ENCODE measurements at regions not wholly inside any gene's neighbourhood (a gene's known extent, or its start where the extent isn't known, plus 50 kb on each side); places are given as distances from the start of the nearest gene placed in this dataset.
"Not testable (repeated sequence)": the region's sequence is repeated elsewhere in the genome, so short reads cannot be mapped to it uniquely, and the experiment has no call there.

- no peak for DNase-seq
Observed at GRCh38 chr6:154923199-154923869, 71.8 kb upstream of the TIAM2 start.

GRCh38 chr6:154925130-154925529 lies 70.0 kb upstream of the TIAM2 start:
- no peak for DNase-seq

GRCh38 chr6:154926366-154926765 lies 68.7 kb upstream of the TIAM2 start:
- no peak for DNase-seq

- peak; percentile 54 for DNase-seq
Observed at GRCh38 chr6:154928325-154928922, 66.7 kb upstream of the TIAM2 start.

- no peak for DNase-seq
Observed at GRCh38 chr6:154930451-154930851, 64.7 kb upstream of the TIAM2 start.

GRCh38 chr6:154931711-154932424 lies 63.2 kb upstream of the TIAM2 start:
- no peak for DNase-seq

- DNase-seq: no peak
Observed at GRCh38 chr6:154932515-154933027, 62.5 kb upstream of the TIAM2 start.

- no peak for DNase-seq
Observed at GRCh38 chr6:154933181-154933827, 61.8 kb upstream of the TIAM2 start.

GRCh38 chr6:154937306-154938220 lies 57.6 kb upstream of the TIAM2 start:
- no peak for DNase-seq

GRCh38 chr6:154938221-154938580 lies 56.9 kb upstream of the TIAM2 start:
- DNase-seq: no peak

- DNase-seq: not testable (repeated sequence)
Observed at GRCh38 chr6:154938727-154939285, 56.3 kb upstream of the TIAM2 start.

- DNase-seq: no peak
Observed at GRCh38 chr6:154942770-154943169, 52.3 kb upstream of the TIAM2 start.

- no peak for DNase-seq
Observed at GRCh38 chr6:154945271-154945890, 49.7 kb upstream of the TIAM2 start.
